ENCODE measurements at regions not wholly inside any gene's neighbourhood (a gene's known extent, or its start where the extent isn't known, plus 50 kb on each side); places are given as distances from the start of the nearest gene placed in this dataset.

GRCh38 chr5:4575608-4576007 is 564.5 kb upstream of the ADAMTS16 start:
- no peak for FAIRE-seq
- H3K36me3 ChIP-seq (ENCODE audit: control insufficient read depth in 2 of 2, extremely low read depth in 1 of 2, insufficient read depth in 2 of 2, low read length in 2 of 2), result no peaks in the 10 kb centered on the region
- peaks cover 4% of the 10 kb centered on the region for H3K9me3 ChIP-seq (replicated peaks; ENCODE audit: control insufficient read depth, insufficient read depth, low read length)
- ChIA-PET CTCF (no interaction called here), POLR2A (no interaction called here)
- H3K4me3 ChIP-seq (replicated peaks in 1 of 3; ENCODE audit: insufficient read depth in 1 of 3, low read depth in 1 of 3, low read length in 3 of 3), result no peak overlapping the region
- TF ChIP-seq GATA2 (IDR thresholded peaks at IDR 0.05; ENCODE audit: insufficient read depth, insufficient read length, low read depth, low read length), result no peak
- TF ChIP-seq, protein P1, sequence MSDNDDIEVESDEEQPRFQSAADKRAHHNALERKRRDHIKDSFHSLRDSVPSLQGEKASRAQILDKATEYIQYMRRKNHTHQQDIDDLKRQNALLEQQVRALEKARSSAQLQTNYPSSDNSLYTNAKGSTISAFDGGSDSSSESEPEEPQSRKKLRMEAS (IDR thresholded peaks at IDR 0.05; ENCODE audit: insufficient read depth, insufficient read length), result no peak
- no peak for TF ChIP-seq POLR2A (IDR thresholded peaks at IDR 0.05; ENCODE audit: low read depth, low read length)
- H3K27me3 ChIP-seq (ENCODE audit: control insufficient read depth in 2 of 2, insufficient read depth in 2 of 2, low read length in 2 of 2), result no peaks in the 10 kb centered on the region
- H3K79me2 ChIP-seq (ENCODE audit: control insufficient read depth, insufficient read depth, low read length), result no peaks in the 10 kb centered on the region
- no TSS peak for BruUV-seq (replicated peaks)
- no peak overlapping the region for H3K4me2 ChIP-seq (ENCODE audit: insufficient read depth, low read length)
- H2AFZ ChIP-seq (ENCODE audit: low read depth, low read length), result no peak overlapping the region
- H3K9ac ChIP-seq (replicated peaks; ENCODE audit: extremely low read depth, insufficient read depth, low read length), result no peak overlapping the region
- no peak overlapping the region for H3K27ac ChIP-seq (ENCODE audit: insufficient read depth, low read depth, low read length)
- H3K9me1 ChIP-seq (replicated peaks; ENCODE audit: control insufficient read depth, extremely low read depth, insufficient read depth, low read length), result no peaks in the 10 kb centered on the region
- no peaks in the 10 kb centered on the region for H3K4me1 ChIP-seq (ENCODE audit: control insufficient read depth, extremely low read depth, insufficient read depth, low read length)
- intact Hi-C loops (cut with micrococcal nuclease), result no loop called here
- dilution Hi-C loops (cut with MboI; ENCODE audit: extremely low pct_ligation_motif_present, low sequenced_read_pairs), result no loop called here
- DNase-seq (ENCODE audit: low read depth, low spot score), result no peak
- no peaks in the 10 kb centered on the region for H4K20me1 ChIP-seq (replicated peaks; ENCODE audit: control insufficient read depth, extremely low read depth, insufficient read depth, low read length)

- intact Hi-C loops (cut with micrococcal nuclease), result no loop called here
Measured at GRCh38 chr5:4576161-4576748, 563.9 kb upstream of the ADAMTS16 start.

More at GRCh38 chr5:4576161-4576748, 563.9 kb upstream of the ADAMTS16 start:
- Histone ChIP-seq H2AFZ (ENCODE audit: low read depth, low read length) (no peak overlapping the region), H3K4me3 (replicated peaks in 1 of 3; ENCODE audit: insufficient read depth in 1 of 3, low read depth in 1 of 3, low read length in 3 of 3) (no peak overlapping the region), H3K9ac (replicated peaks; ENCODE audit: extremely low read depth, insufficient read depth, low read length) (no peak overlapping the region), H3K27ac (ENCODE audit: insufficient read depth, low read depth, low read length) (no peak overlapping the region), H3K9me3 (replicated peaks; ENCODE audit: control insufficient read depth, insufficient read depth, low read length) (peaks cover 7% of the 10 kb centered on the region), H3K79me2 (ENCODE audit: control insufficient read depth, insufficient read depth, low read length) (no peaks in the 10 kb centered on the region), H3K27me3 (ENCODE audit: control insufficient read depth in 2 of 2, insufficient read depth in 2 of 2, low read length in 2 of 2) (no peaks in the 10 kb centered on the region), H4K20me1 (replicated peaks; ENCODE audit: control insufficient read depth, extremely low read depth, insufficient read depth, low read length) (no peaks in the 10 kb centered on the region), H3K9me1 (replicated peaks; ENCODE audit: control insufficient read depth, extremely low read depth, insufficient read depth, low read length) (no peaks in the 10 kb centered on the region), H3K4me1 (ENCODE audit: control insufficient read depth, extremely low read depth, insufficient read depth, low read length) (no peaks in the 10 kb centered on the region), H3K4me2 (ENCODE audit: insufficient read depth, low read length) (no peak overlapping the region), H3K36me3 (ENCODE audit: control insufficient read depth in 2 of 2, extremely low read depth in 1 of 2, insufficient read depth in 2 of 2, low read length in 2 of 2) (no peaks in the 10 kb centered on the region)
- dilution Hi-C loops (cut with MboI; ENCODE audit: extremely low pct_ligation_motif_present, low sequenced_read_pairs), result no loop called here
- ChIA-PET CTCF (no interaction called here), POLR2A (no interaction called here)
- DNase-seq (ENCODE audit: low read depth, low spot score) (no peak), FAIRE-seq (no peak)
- no TSS peak for BruUV-seq (replicated peaks)
- TF ChIP-seq, protein P1 (IDR thresholded peaks at IDR 0.05; ENCODE audit: insufficient read depth, insufficient read length), result no peak
- TF ChIP-seq POLR2AphosphoS5 (IDR thresholded peaks at IDR 0.05; ENCODE audit: insufficient read depth, low read depth, low read length) (no peak), JUN (IDR thresholded peaks at IDR 0.05; ENCODE audit: borderline replicate concordance, insufficient read depth, insufficient read length, low read depth) (no peak), POLR2A (IDR thresholded peaks at IDR 0.05; ENCODE audit: low read depth, low read length) (no peak), GATA2 (IDR thresholded peaks at IDR 0.05; ENCODE audit: insufficient read depth, insufficient read length, low read depth, low read length) (no peak), EZH2 (IDR thresholded peaks at IDR 0.05; ENCODE audit: borderline replicate concordance, low read depth, low read length, severe bottlenecking) (no peak), CTCF (IDR thresholded peaks at IDR 0.05; ENCODE audit: extremely low read depth in 1 of 2, insufficient read depth in 1 of 2, low read depth in 1 of 2, low read length in 2 of 2) (no peak), FOS (IDR thresholded peaks at IDR 0.05; ENCODE audit: borderline replicate concordance, insufficient read depth, low read length) (no peak), MYC (IDR thresholded peaks at IDR 0.05; ENCODE audit: low read depth, low read length) (no peak)
